PC-9 (cell line): ENCODE measurements at regions not wholly inside any gene's neighbourhood (a gene's known extent, or its start where the extent isn't known, plus 50 kb on each side); places are given as distances from the start of the nearest gene placed in this dataset.

ENCODE experiments used
- BruUV-seq: library from RNA; stranded (reverse); fragments of 400-500 nt; replicated peaks from 2 replicates; lab custom pipeline; 2021; lab: Mats Ljungman, UMichigan
- CTCF ChIA-PET: fragments of 300-600 bp; sonication (Branson Sonifier 250); formaldehyde crosslinking; loops from one replicate; lab custom pipeline; 2022; ENCODE audit warnings: antibody characterized with exemption; lab: Charles Lee
- POLR2A ChIA-PET: fragments of 300-600 bp; sonication (Branson Sonifier 250); formaldehyde crosslinking; loops from one replicate; lab custom pipeline; 2022; ENCODE audit warnings: antibody characterized with exemption; ENCODE audit not compliant: unreplicated experiment; lab: Charles Lee
- DNase-seq, 2 experiments: peaks; one replicate each; pipeline versions ENCODE4 v3.0.0 to v3.0.0-alpha.2; 2015 to 2022; ENCODE audit warnings: mixed read lengths in 1 of 2
- H2AFZ ChIP-seq: fragments of 200-600 bp; sonication (generic); 2 replicates; pipeline ENCODE4 v1.8.1; 2017; ENCODE audit warnings: antibody characterized with exemption
- H3F3A ChIP-seq: fragments of 200-600 bp; sonication (generic); 2 replicates; pipeline ENCODE4 v1.8.1; 2017; ENCODE audit warnings: antibody characterized with exemption, mild to moderate bottlenecking, low read depth; ENCODE audit not compliant: insufficient read depth
- H3K27ac ChIP-seq: fragments of 200-600 bp; sonication (generic); 2 replicates; pipeline ENCODE4 v1.6.1; 2016; ENCODE audit warnings: mixed run types
- H3K27me3 ChIP-seq: fragments of 200-600 bp; sonication (generic); 2 replicates; pipeline ENCODE4 v1.6.1; 2016; ENCODE audit warnings: low read depth, mixed run types; ENCODE audit not compliant: insufficient read depth
- H3K36me3 ChIP-seq: fragments of 200-600 bp; sonication (generic); 2 replicates; pipeline ENCODE4 v1.6.1; 2016; ENCODE audit warnings: low read depth, mixed run types
- H3K4me1 ChIP-seq: fragments of 200-600 bp; sonication (generic); replicated peaks from 2 replicates; pipeline ENCODE4 v1.6.1; 2016; ENCODE audit warnings: mixed run types; ENCODE audit not compliant: insufficient read depth
- H3K4me2 ChIP-seq: fragments of 200-600 bp; sonication (generic); 2 replicates; pipeline ENCODE4 v1.6.1; 2017; ENCODE audit warnings: mixed run types
- H3K4me3 ChIP-seq: fragments of 200-600 bp; sonication (generic); 2 replicates; pipeline ENCODE4 v1.6.1; 2016; ENCODE audit warnings: mixed run types
- H3K79me2 ChIP-seq: fragments of 200-600 bp; sonication (generic); 2 replicates; pipeline ENCODE4 v1.6.1; 2017; ENCODE audit warnings: low read depth, mixed run types
- H3K9me2 ChIP-seq: fragments of 200-600 bp; sonication (generic); 2 replicates; pipeline ENCODE4 v1.8.1; 2017; ENCODE audit warnings: mild to moderate bottlenecking; ENCODE audit not compliant: insufficient read depth
- H3K9me3 ChIP-seq: fragments of 200-600 bp; sonication (generic); 2 replicates; pipeline ENCODE4 v1.8.1; 2016; ENCODE audit warnings: low read depth; ENCODE audit not compliant: insufficient read depth
- H4K20me1 ChIP-seq: fragments of 200-600 bp; sonication (generic); 2 replicates; pipeline ENCODE4 v1.8.1; 2017; ENCODE audit not compliant: insufficient read depth
- CTCF ChIP-seq: fragments of 200-600 bp; sonication (generic); conservative IDR thresholded peaks from 2 replicates; pipeline ENCODE4 v1.6.1; 2017; ENCODE audit warnings: mixed run types, antibody characterized with exemption, mild to moderate bottlenecking, moderate library complexity
- EZH2 ChIP-seq: fragments of 200-600 bp; sonication (generic); IDR thresholded peaks from 2 replicates; pipeline ENCODE4 v1.8.0; 2017; ENCODE audit warnings: antibody characterized with exemption, low read depth
- intact Hi-C: fragments of 100-400 bp; cut with micrococcal nuclease; formaldehyde crosslinking; loops from one replicate; pipeline ENCODE4 v1.10.0; 2022; ENCODE audit not compliant: unreplicated experiment

GRCh38 chr12:130083002-130083401, 79.3 kb upstream of the FZD10 start:
- ChIA-PET CTCF (no interaction called here), POLR2A (no interaction called here)
- no TSS peak for BruUV-seq
- H3K9me3 ChIP-seq = no peaks in the 10 kb centered on the region
- no peak overlapping the region for H2AFZ ChIP-seq
- TF ChIP-seq EZH2 (no peak), CTCF (no peak)
- DNase-seq = no peak
- intact Hi-C loops = no loop called here
- no peaks in the 10 kb centered on the region for H3K9me2 ChIP-seq
- H3F3A ChIP-seq = no peaks in the 10 kb centered on the region
- no peaks in the 10 kb centered on the region for H3K79me2 ChIP-seq
- H3K27ac ChIP-seq = no peak overlapping the region
- H3K4me1 ChIP-seq = no peaks in the 10 kb centered on the region
- no peaks in the 10 kb centered on the region for H4K20me1 ChIP-seq
- H3K27me3 ChIP-seq = peaks cover 71% of the 10 kb centered on the region
- no peak overlapping the region for H3K4me3 ChIP-seq
- no peak overlapping the region for H3K4me2 ChIP-seq
- no peaks in the 10 kb centered on the region for H3K36me3 ChIP-seq

- no peaks in the 10 kb centered on the region for H3K79me2 ChIP-seq
- H3K9me3 ChIP-seq = no peaks in the 10 kb centered on the region
- TF ChIP-seq CTCF = no peak
- TF ChIP-seq EZH2 = no peak
- BruUV-seq = no TSS peak
- intact Hi-C loops = no loop called here
- no peak overlapping the region for H3K4me3 ChIP-seq
- POLR2A ChIA-PET = interaction anchor here (0.6 kb wide), 1 partner anchor 1243 kb away, joined by 3 read pairs; no protein-coding TSS in a partner anchor
- no peaks in the 10 kb centered on the region for H4K20me1 ChIP-seq
- H3K4me1 ChIP-seq = no peaks in the 10 kb centered on the region
- H3K9me2 ChIP-seq = no peaks in the 10 kb centered on the region
- CTCF ChIA-PET = no interaction called here
- no peaks in the 10 kb centered on the region for H3K36me3 ChIP-seq
- H2AFZ ChIP-seq = no peak overlapping the region
- no peak overlapping the region for H3K4me2 ChIP-seq
- H3K27me3 ChIP-seq = peaks cover 78% of the 10 kb centered on the region
- no peak overlapping the region for H3K27ac ChIP-seq
- no peak for DNase-seq
- H3F3A ChIP-seq = no peaks in the 10 kb centered on the region
These were observed 78.5 kb upstream of the FZD10 start for GRCh38 chr12:130083734-130084133.

- TF ChIP-seq EZH2 (no peak), CTCF (no peak)
- ChIA-PET CTCF (no interaction called here), POLR2A (interaction anchor here (0.6 kb wide), 1 partner anchor 1242 kb away, joined by 3 read pairs; no protein-coding TSS in a partner anchor)
- Histone ChIP-seq H2AFZ (no peak overlapping the region), H3K4me2 (no peak overlapping the region), H3F3A (no peaks in the 10 kb centered on the region), H3K27ac (no peak overlapping the region), H3K27me3 (peaks cover 83% of the 10 kb centered on the region), H3K9me3 (no peaks in the 10 kb centered on the region), H3K36me3 (no peaks in the 10 kb centered on the region), H4K20me1 (no peaks in the 10 kb centered on the region), H3K79me2 (no peaks in the 10 kb centered on the region), H3K9me2 (no peaks in the 10 kb centered on the region), H3K4me3 (no peak overlapping the region), H3K4me1 (no peaks in the 10 kb centered on the region)
- intact Hi-C loops = no loop called here
- no TSS peak for BruUV-seq
- DNase-seq = no peak
These were observed 77.9 kb upstream of the FZD10 start for GRCh38 chr12:130084359-130084758.
